ENCODE measurements at regions not wholly inside any gene's neighbourhood (a gene's known extent, or its start where the extent isn't known, plus 50 kb on each side); places are given as distances from the start of the nearest gene placed in this dataset.
"Not testable (repeated sequence)": the region's sequence is repeated elsewhere in the genome, so short reads cannot be mapped to it uniquely, and the experiment has no call there.

DNA sequence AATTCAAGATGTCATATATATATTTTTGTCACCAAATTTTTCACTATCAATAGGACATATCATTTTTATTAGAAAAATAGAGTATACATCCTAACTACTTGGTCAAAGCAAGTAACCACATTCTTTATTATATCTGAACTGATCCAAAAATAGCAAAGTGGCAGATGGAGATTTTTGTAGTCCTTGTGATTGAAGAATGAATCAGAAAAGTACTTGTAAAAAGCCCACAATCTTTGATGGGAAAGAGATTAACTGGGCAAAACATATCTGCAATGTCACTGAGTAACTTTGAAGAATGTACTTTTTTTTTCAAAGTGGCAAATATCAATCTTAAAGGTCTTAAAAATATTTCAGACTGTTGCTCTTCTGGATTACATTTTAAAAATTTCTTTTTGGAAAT, 1040.6 kb upstream of the SEMA6A start:
- DNase-seq (ENCODE audit: missing footprints) (no peak), ATAC-seq (no peak)
- intact Hi-C loops (cut with DNase I): no loop called here

GRCh38 chr5:117614408-117614807, 1039.8 kb upstream of the SEMA6A start:
- no peak for ATAC-seq

DNA sequence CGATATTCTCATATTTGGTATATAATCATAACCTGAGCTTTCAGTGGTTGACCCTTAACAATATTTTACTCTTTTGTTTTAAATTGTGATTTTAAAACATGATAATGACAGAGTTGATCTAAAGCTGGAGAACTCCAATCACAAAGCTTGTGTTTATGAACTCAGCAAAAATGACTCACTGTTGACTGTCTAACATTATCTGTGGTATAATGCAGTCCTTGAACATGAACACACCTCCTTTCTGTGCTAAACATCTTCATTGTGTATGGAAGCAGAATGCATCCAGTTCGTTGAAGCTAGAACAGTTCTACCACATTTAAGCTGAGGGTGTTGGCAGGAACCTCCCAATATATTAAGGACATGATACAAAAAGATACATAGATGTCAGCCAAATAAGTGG, 1030.2 kb upstream of the SEMA6A start:
- intact Hi-C loops (cut with DNase I): no loop called here
- DNase-seq (ENCODE audit: missing footprints) (no peak), ATAC-seq (no peak)

More at GRCh38 chr5:117614408-117614807, 1039.8 kb upstream of the SEMA6A start:
- no peak for DNase-seq (ENCODE audit: missing footprints)
- intact Hi-C loops (cut with DNase I): no loop called here

GRCh38 chr5:117599811-117600210, 1025.2 kb upstream of the SEMA6A start:
- not testable (repeated sequence) for ATAC-seq; DNase-seq (ENCODE audit: missing footprints)
- intact Hi-C loops (cut with DNase I): loop anchor here (10.0 kb wide), 1 partner anchor 1195 kb away; no protein-coding TSS in a partner anchor

- peak; percentile 79 for ATAC-seq
- DNase-seq (ENCODE audit: missing footprints): no peak
- intact Hi-C loops (cut with DNase I): loop anchor here (10.0 kb wide), 1 partner anchor 1201 kb away; no protein-coding TSS in a partner anchor
These were observed 1019.5 kb upstream of the SEMA6A start for GRCh38 chr5:117594166-117594565.

DNA sequence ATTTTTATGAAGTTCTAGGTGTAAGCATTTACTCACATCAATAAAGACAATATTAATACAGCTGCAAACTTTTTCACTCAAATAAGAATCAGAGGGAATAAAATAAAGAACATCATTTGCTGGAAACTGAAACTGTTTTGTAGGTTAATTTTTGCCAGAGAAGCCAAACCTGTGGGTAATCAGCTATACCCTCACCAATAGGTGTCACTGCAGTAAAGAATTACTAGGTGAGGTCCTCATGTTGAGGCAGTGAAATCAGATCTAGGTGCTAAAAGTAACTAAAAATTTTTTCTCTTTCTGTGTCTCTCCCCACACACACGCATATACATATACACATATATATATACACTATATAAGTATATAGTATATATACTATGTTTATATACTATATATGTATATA, 1016.3 kb upstream of the SEMA6A start:
- ATAC-seq (no peak), DNase-seq (ENCODE audit: missing footprints) (no peak)
- intact Hi-C loops (cut with DNase I): loop anchor here (10.0 kb wide), 1 partner anchor 1204 kb away; no protein-coding TSS in a partner anchor

DNA sequence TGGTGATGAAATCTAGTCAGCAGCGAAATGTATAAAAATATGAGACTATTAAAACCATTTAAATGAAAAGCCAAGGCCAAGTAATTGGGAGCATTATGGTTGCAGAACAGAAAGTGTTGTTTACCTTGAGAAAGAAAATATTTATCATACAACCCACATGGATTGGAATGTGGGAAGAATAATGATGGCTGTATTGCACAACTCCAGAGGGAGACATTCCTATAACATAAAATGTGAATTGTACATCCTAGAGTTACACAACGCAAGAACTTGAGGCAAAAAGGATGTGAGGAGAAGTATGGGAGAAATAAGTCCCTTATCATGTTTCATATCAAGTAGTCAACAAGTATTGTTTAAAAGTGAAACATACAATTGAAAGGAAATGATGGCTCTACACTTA, 1014.0 kb upstream of the SEMA6A start:
- ATAC-seq: no peak
- no peak for DNase-seq (ENCODE audit: missing footprints)
- intact Hi-C loops (cut with DNase I): no loop called here

GRCh38 chr5:117587111-117587510, 1012.5 kb upstream of the SEMA6A start:
- DNase-seq (ENCODE audit: missing footprints) (no peak), ATAC-seq (no peak)
- intact Hi-C loops (cut with DNase I): no loop called here

DNA sequence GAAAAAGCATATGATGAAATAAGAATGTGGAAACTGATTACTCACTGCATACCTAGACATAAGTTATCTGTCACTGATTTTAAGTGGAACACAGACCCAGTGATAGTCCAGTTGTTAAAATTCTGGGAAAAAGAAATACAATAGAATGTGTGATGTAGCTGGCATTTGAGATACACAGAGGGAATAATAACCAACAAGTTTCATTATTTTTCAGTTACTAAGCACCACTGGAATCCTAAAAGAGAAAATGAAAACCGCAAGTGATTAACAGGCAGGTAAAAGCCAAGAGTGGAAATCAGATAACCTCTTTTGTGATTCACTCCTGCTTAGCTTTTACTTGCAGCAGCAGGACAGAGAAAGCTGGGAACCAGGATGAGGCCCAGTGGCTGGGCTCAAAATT, 994.0 kb upstream of the SEMA6A start:
- no peak for ATAC-seq
- DNase-seq (ENCODE audit: missing footprints): no peak
- intact Hi-C loops (cut with DNase I): no loop called here

DNA sequence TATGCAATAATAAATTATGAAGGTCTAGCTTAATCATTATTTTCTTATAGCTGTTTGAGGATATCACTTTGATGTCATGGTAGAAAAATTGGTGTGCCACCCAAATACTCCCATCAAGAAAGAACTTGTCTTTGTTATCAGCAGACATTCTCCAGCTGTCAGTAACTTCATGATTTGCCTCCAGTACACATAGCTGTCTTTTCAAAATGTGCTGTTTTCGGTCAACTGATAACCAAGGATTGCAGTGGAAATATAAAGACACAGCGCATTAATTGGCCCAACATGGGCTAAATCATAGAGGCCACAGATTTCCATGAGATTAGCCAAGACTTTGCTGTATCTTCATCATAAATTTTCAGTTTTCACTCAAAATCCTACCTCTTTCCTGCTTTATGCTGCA, 993.5 kb upstream of the SEMA6A start:
- intact Hi-C loops (cut with DNase I): no loop called here
- DNase-seq (ENCODE audit: missing footprints) (no peak), ATAC-seq (no peak)

DNA sequence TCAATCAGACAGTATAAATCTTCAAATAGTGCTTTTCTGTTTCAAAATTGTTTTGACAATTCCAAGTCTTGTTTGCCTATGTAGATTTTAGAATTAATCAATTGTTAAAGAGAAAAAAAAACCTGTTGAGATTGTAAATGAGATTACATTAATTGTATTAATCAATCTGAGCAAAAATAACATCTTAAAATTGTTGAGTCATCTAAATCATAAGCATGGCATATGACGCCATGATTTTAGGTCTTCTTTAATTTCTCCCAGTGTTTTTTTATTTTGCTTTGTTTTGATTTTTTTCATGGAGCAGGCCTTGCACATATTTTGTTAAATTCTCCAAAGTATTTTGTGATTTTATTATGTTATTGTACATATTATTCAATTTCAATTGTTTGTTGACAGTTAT, 988.0 kb upstream of the SEMA6A start:
- DNase-seq (ENCODE audit: missing footprints): no peak
- intact Hi-C loops (cut with DNase I): no loop called here
- ATAC-seq: no peak

DNA sequence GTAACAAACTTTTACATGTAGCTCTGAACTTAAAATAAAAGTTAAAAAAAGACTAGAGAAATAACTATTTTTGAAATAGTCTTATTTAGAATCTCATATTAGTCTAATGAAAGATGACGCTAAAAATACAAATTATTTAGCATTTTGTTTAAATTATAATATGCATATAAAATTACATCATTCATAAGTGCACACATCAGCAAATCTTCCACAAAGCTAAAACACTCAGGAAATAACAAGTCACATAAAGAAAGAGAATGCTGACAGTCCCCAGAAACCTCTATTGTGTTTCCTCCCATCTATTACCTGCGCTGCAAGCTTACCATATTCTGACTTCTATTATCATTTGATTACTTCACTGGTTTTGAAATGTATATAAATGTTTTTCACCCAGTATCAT, 986.9 kb upstream of the SEMA6A start:
- intact Hi-C loops (cut with DNase I): no loop called here
- no peak for ATAC-seq
- no peak for DNase-seq (ENCODE audit: missing footprints)

- ATAC-seq (no peak), DNase-seq (ENCODE audit: missing footprints) (no peak)
- intact Hi-C loops (cut with DNase I): no loop called here
These were observed 984.6 kb upstream of the SEMA6A start for GRCh38 chr5:117559005-117559844.

GRCh38 chr5:117551236-117551635, 976.6 kb upstream of the SEMA6A start:
- DNase-seq (ENCODE audit: missing footprints) (peak; percentile 18), ATAC-seq (no peak)
- intact Hi-C loops (cut with DNase I): no loop called here

- intact Hi-C loops (cut with DNase I): no loop called here
- no peak for ATAC-seq
These were observed 972.6 kb upstream of the SEMA6A start for GRCh38 chr5:117547192-117547591.

GRCh38 chr5:117539692-117540091, 965.1 kb upstream of the SEMA6A start:
- no peak for ATAC-seq
- intact Hi-C loops (cut with DNase I): no loop called here
- no peak for DNase-seq (ENCODE audit: missing footprints)

More at GRCh38 chr5:117547192-117547591, 972.6 kb upstream of the SEMA6A start:
- no peak for DNase-seq (ENCODE audit: missing footprints)

GRCh38 chr5:117533792-117534191, 959.2 kb upstream of the SEMA6A start:
- no peak for DNase-seq (ENCODE audit: missing footprints)
- intact Hi-C loops (cut with DNase I): no loop called here
- no peak for ATAC-seq

GRCh38 chr5:117533051-117533670, 958.5 kb upstream of the SEMA6A start:
- ATAC-seq; intact Hi-C loops (cut with DNase I): not testable (repeated sequence)
- peak; percentile 27 for DNase-seq (ENCODE audit: missing footprints)

GRCh38 chr5:117519957-117520500, 945.4 kb upstream of the SEMA6A start:
- intact Hi-C loops (cut with DNase I): no loop called here
- DNase-seq (ENCODE audit: missing footprints) (no peak), ATAC-seq (no peak)

GRCh38 chr5:117504305-117504704, 929.7 kb upstream of the SEMA6A start:
- intact Hi-C loops (cut with DNase I): no loop called here

More at GRCh38 chr5:117504305-117504704, 929.7 kb upstream of the SEMA6A start:
- ATAC-seq: no peak
- no peak for DNase-seq (ENCODE audit: missing footprints)
